Activated naive CD8-positive, alpha-beta T cell treated with anti-CD3 and anti-CD28 coated beads, Interleukin-2, amount 50 U/mL, for 24 hours (primary cell): ENCODE measurements at regions not wholly inside any gene's neighbourhood (a gene's known extent, or its start where the extent isn't known, plus 50 kb on each side); places are given as distances from the start of the nearest gene placed in this dataset.

Source experiments
- ATAC-seq: fragments of 150-1000 bp; cut with Tn5 transposase; one replicate; pipeline ENCODE4 v1.10.0; 2021
- DNase-seq: peaks from one replicate; pipeline ENCODE4 v3.0.0; 2021
- H3K27ac Mint-ChIP-seq: one replicate; pipeline ENCODE4 v1.8.0; 2021; ENCODE audit warnings: mild to moderate bottlenecking, mixed read lengths
- H3K27me3 Mint-ChIP-seq: one replicate; pipeline ENCODE4 v1.8.0; 2021; ENCODE audit warnings: mixed read lengths
- H3K36me3 Mint-ChIP-seq: one replicate; pipeline ENCODE4 v1.8.0; 2021; ENCODE audit warnings: low read depth, mixed read lengths
- H3K4me1 Mint-ChIP-seq: one replicate; pipeline ENCODE4 v1.8.0; 2021; ENCODE audit warnings: mixed read lengths
- H3K4me3 Mint-ChIP-seq: one replicate; pipeline ENCODE4 v1.8.0; 2021; ENCODE audit warnings: mild to moderate bottlenecking, moderate library complexity, mixed read lengths
- H3K9me3 Mint-ChIP-seq: one replicate; pipeline ENCODE4 v1.8.0; 2021; ENCODE audit warnings: mixed read lengths

- H3K36me3 Mint-ChIP-seq: no peaks in the 10 kb centered on the region
- H3K4me3 Mint-ChIP-seq: no peak overlapping the region
- no peaks in the 10 kb centered on the region for H3K27me3 Mint-ChIP-seq
- ATAC-seq (no peak), DNase-seq (no peak)
- H3K9me3 Mint-ChIP-seq: no peaks in the 10 kb centered on the region
- H3K4me1 Mint-ChIP-seq: no peaks in the 10 kb centered on the region
- no peak overlapping the region for H3K27ac Mint-ChIP-seq
These were observed 355.0 kb downstream of the CDH26 start for GRCh38 chr20:60313191-60313590.

DNA sequence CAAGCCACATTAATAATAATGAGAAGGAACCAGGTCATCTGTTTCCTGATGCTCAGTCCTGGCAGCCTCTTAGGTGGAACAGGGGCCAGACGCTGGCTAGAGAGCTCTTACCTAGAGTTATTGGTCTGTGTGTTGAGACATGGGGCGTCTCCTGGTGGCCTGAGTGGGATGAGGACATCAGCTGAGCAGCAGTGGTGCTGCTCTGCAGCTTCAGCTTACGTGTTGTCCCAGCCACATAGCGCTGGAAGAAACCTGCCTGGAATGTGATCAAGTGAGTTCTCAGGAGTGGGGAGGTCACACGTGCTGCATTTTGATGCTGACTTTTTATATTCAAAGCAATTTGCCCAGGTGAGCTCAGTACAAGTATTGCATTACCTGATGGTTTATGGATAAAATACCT lies 355.4 kb downstream of the CDH26 start:
- ATAC-seq (no peak), DNase-seq (no peak)
- Mint-ChIP-seq H3K36me3 (no peaks in the 10 kb centered on the region), H3K27me3 (no peaks in the 10 kb centered on the region), H3K4me3 (no peak overlapping the region), H3K27ac (no peak overlapping the region), H3K9me3 (no peaks in the 10 kb centered on the region), H3K4me1 (no peaks in the 10 kb centered on the region)

- H3K27ac Mint-ChIP-seq: no peak overlapping the region
- no peaks in the 10 kb centered on the region for H3K9me3 Mint-ChIP-seq
- H3K4me1 Mint-ChIP-seq: no peaks in the 10 kb centered on the region
- no peak overlapping the region for H3K4me3 Mint-ChIP-seq
- H3K36me3 Mint-ChIP-seq: no peaks in the 10 kb centered on the region
- no peak for ATAC-seq
- H3K27me3 Mint-ChIP-seq: no peaks in the 10 kb centered on the region
- DNase-seq: no peak
These were observed 356.5 kb downstream of the CDH26 start for GRCh38 chr20:60314727-60315126.

DNA sequence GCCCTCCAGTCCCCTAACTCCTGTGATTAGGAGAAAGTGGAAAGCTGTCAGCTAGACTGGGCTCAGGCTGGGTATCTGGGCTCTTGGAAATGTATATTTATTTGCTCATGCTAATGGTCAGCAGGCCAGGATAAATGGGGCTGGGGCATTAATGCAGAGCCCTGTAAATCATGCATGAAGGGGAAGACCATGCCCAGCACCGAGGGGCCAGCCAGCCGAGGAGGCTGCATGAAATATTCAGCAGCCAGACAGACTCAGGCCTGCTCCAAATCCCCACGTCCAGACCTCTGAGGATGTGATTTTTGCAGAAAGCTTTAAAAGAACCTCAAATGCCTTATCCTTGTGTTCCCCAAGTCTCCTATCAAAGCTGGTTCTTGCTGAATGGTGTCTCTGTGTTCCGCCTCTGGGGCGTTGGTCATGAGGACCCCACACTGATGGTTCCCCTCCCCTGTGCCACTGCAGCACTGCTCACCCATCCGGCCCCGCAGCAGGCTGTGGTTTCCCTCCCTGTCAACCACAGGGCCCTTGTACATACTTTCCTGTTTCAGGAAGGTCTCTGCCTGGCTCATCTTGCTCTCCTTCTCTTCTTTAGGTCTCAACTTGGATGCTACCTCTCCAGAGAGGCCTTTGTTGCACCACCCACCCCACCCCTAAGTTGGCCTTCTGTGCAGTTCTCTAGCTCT lies 358.4 kb downstream of the CDH26 start:
- no peak for DNase-seq
- H3K36me3 Mint-ChIP-seq: no peaks in the 10 kb centered on the region
- H3K4me1 Mint-ChIP-seq: no peaks in the 10 kb centered on the region
- no peak overlapping the region for H3K27ac Mint-ChIP-seq
- no peak for ATAC-seq
- H3K27me3 Mint-ChIP-seq: no peaks in the 10 kb centered on the region
- no peak overlapping the region for H3K4me3 Mint-ChIP-seq
- no peaks in the 10 kb centered on the region for H3K9me3 Mint-ChIP-seq

GRCh38 chr20:60317401-60317800 lies 359.2 kb downstream of the CDH26 start:
- Mint-ChIP-seq H3K27ac (no peak overlapping the region), H3K4me1 (no peaks in the 10 kb centered on the region)
- no peak for ATAC-seq

GRCh38 chr20:60321601-60322000 lies 363.4 kb downstream of the CDH26 start:
- Mint-ChIP-seq H3K36me3 (no peaks in the 10 kb centered on the region), H3K4me3 (no peak overlapping the region), H3K4me1 (no peaks in the 10 kb centered on the region), H3K27ac (no peak overlapping the region), H3K27me3 (no peaks in the 10 kb centered on the region), H3K9me3 (no peaks in the 10 kb centered on the region)
- no peak for DNase-seq
- no peak for ATAC-seq

More at GRCh38 chr20:60317401-60317800, 359.2 kb downstream of the CDH26 start:
- H3K4me3 Mint-ChIP-seq: no peak overlapping the region
- DNase-seq: no peak
- no peaks in the 10 kb centered on the region for H3K9me3 Mint-ChIP-seq
- no peaks in the 10 kb centered on the region for H3K36me3 Mint-ChIP-seq
- H3K27me3 Mint-ChIP-seq: no peaks in the 10 kb centered on the region

DNA sequence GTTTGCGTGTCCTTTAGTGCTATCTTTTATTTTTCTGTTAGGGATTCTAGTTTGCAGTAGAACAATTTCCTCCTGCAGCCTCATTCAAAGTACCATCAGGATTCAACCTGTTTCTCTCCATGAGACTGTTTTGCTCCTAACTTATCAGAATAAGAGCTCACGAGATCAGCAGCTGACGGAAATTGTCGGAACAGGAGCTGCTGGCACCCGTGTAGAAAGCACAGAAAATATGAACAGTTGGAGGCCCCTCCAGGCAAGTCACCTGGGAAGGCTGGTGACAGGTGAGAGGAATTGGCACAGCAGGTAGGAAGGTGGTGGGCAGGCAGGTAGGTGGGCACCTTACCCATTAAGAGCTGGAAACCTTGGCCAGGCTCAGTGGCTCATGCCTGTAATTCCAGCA lies 368.6 kb downstream of the CDH26 start:
- DNase-seq (no peak), ATAC-seq (no peak)
- Mint-ChIP-seq H3K4me1 (no peaks in the 10 kb centered on the region), H3K27me3 (no peaks in the 10 kb centered on the region), H3K9me3 (no peaks in the 10 kb centered on the region), H3K4me3 (no peak overlapping the region), H3K36me3 (no peaks in the 10 kb centered on the region), H3K27ac (no peak overlapping the region)

- Mint-ChIP-seq H3K4me1 (no peaks in the 10 kb centered on the region), H3K36me3 (no peaks in the 10 kb centered on the region), H3K27ac (no peak overlapping the region), H3K9me3 (no peaks in the 10 kb centered on the region), H3K4me3 (no peak overlapping the region), H3K27me3 (no peaks in the 10 kb centered on the region)
- DNase-seq (no peak), ATAC-seq (no peak)
These were observed 369.9 kb downstream of the CDH26 start for GRCh38 chr20:60327971-60328660.

GRCh38 chr20:60330461-60330860 lies 372.2 kb downstream of the CDH26 start:
- Mint-ChIP-seq H3K9me3 (no peaks in the 10 kb centered on the region), H3K4me3 (no peak overlapping the region), H3K27ac (no peak overlapping the region), H3K27me3 (no peaks in the 10 kb centered on the region), H3K36me3 (no peaks in the 10 kb centered on the region), H3K4me1 (no peaks in the 10 kb centered on the region)
- DNase-seq: no peak
- no peak for ATAC-seq

DNA sequence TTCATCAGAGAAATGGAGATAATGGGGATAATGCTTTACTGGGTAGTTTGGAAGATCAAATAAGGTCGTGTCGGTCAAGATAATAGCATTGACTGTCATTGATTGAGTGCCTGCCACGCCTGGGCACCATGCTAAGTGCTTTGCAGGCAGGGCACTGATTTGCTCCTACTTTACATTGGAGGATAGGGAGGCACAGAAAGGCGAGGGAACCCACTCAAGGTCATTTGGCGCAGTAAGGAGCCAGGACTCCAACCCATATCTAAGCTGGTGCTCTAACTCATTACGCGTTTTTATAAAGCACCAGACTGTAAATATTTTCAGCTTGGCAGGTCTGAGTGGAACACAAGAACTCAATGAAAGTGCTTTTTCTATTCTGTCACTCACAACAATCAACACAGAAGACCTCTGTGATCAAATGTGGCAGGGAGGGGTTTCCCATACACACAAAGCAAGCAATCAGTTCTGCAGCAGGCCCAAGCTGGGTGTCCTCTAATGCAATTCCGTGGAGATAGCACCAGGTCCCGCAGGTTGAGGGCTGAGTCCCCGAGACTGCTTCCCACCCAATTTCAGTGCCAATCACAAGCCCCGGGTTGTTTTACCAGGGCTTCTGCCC lies 373.6 kb downstream of the CDH26 start:
- Mint-ChIP-seq H3K27me3 (no peaks in the 10 kb centered on the region), H3K9me3 (no peaks in the 10 kb centered on the region), H3K4me1 (no peaks in the 10 kb centered on the region), H3K36me3 (no peaks in the 10 kb centered on the region), H3K27ac (no peak overlapping the region), H3K4me3 (no peak overlapping the region)
- no peak for ATAC-seq
- DNase-seq: no peak

GRCh38 chr20:60332523-60332922 lies 374.3 kb downstream of the CDH26 start:
- H3K27ac Mint-ChIP-seq: no peak overlapping the region
- H3K4me3 Mint-ChIP-seq: no peak overlapping the region
- H3K9me3 Mint-ChIP-seq: no peaks in the 10 kb centered on the region
- H3K27me3 Mint-ChIP-seq: no peaks in the 10 kb centered on the region
- ATAC-seq: no peak
- no peak for DNase-seq
- H3K36me3 Mint-ChIP-seq: no peaks in the 10 kb centered on the region
- H3K4me1 Mint-ChIP-seq: no peaks in the 10 kb centered on the region

DNA sequence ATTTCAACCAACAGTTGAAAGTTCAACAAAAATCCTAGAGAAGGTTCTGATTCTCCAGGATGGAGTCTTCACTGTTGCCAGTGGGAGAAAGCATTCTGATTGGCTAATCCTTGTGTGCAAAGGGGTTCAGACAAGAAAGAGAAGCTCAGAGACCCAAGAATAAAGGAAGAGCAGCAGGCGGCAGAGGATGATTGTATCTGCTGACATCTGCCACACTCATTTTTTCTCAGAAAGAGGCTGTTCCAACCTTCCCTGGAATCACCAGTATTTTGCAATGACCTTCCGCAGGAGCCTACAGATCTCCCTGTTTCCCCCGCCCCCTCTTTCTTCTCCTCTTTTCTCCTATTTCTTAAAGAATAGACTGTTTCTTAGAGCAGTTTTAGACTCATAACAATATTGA lies 376.7 kb downstream of the CDH26 start:
- no peaks in the 10 kb centered on the region for H3K27me3 Mint-ChIP-seq
- ATAC-seq: no peak
- H3K4me3 Mint-ChIP-seq: no peak overlapping the region

GRCh38 chr20:60338556-60338955 lies 380.3 kb downstream of the CDH26 start:
- DNase-seq (no peak), ATAC-seq (no peak)
- no peak overlapping the region for H3K27ac Mint-ChIP-seq
- no peaks in the 10 kb centered on the region for H3K4me1 Mint-ChIP-seq
- H3K27me3 Mint-ChIP-seq: no peaks in the 10 kb centered on the region
- H3K4me3 Mint-ChIP-seq: no peak overlapping the region
- H3K9me3 Mint-ChIP-seq: no peaks in the 10 kb centered on the region
- no peaks in the 10 kb centered on the region for H3K36me3 Mint-ChIP-seq

More for the DNA sequence above, 376.7 kb downstream of the CDH26 start:
- Mint-ChIP-seq H3K9me3 (no peaks in the 10 kb centered on the region), H3K27ac (no peak overlapping the region), H3K36me3 (no peaks in the 10 kb centered on the region), H3K4me1 (no peaks in the 10 kb centered on the region)
- no peak for DNase-seq

- H3K27me3 Mint-ChIP-seq: no peaks in the 10 kb centered on the region
- H3K36me3 Mint-ChIP-seq: no peaks in the 10 kb centered on the region
- no peak for ATAC-seq
- no peaks in the 10 kb centered on the region for H3K4me1 Mint-ChIP-seq
- H3K27ac Mint-ChIP-seq: no peak overlapping the region
- no peak overlapping the region for H3K4me3 Mint-ChIP-seq
- DNase-seq: no peak
- no peaks in the 10 kb centered on the region for H3K9me3 Mint-ChIP-seq
These were observed 381.5 kb downstream of the CDH26 start for GRCh38 chr20:60339738-60340137.

- no peak overlapping the region for H3K27ac Mint-ChIP-seq
- no peaks in the 10 kb centered on the region for H3K9me3 Mint-ChIP-seq
- no peaks in the 10 kb centered on the region for H3K36me3 Mint-ChIP-seq
- no peaks in the 10 kb centered on the region for H3K4me1 Mint-ChIP-seq
- no peak overlapping the region for H3K4me3 Mint-ChIP-seq
- no peaks in the 10 kb centered on the region for H3K27me3 Mint-ChIP-seq
- ATAC-seq: no peak
- no peak for DNase-seq
These were observed 382.0 kb downstream of the CDH26 start for GRCh38 chr20:60340232-60340631.
